Osteoblast (primary cell): ENCODE measurements at regions not wholly inside any gene's neighbourhood (a gene's known extent, or its start where the extent isn't known, plus 50 kb on each side); places are given as distances from the start of the nearest gene placed in this dataset.
A peak's percentile ranks its signal among the peaks of the same experiment; 100 is the strongest.

Source experiments
- DNase-seq: peaks from one replicate; pipeline ENCODE4 v3.0.0; 2011; ENCODE audit warnings: low spot score, mixed read lengths; ENCODE audit not compliant: insufficient read length; ENCODE audit errors: missing footprints
- H2AFZ ChIP-seq: 2 replicates; pipeline ENCODE4 v1.6.0; 2011; ENCODE audit warnings: mild to moderate bottlenecking, low read length
- H3K27ac ChIP-seq: 2 replicates; pipeline ENCODE4 v1.5.1; 2011; ENCODE audit warnings: mild to moderate bottlenecking, low read depth, low read length, moderate library complexity
- H3K27me3 ChIP-seq: 2 replicates; pipeline ENCODE4 v1.6.0; 2012; ENCODE audit warnings: mild to moderate bottlenecking, control low read depth, inconsistent platforms, low read length, moderate library complexity; ENCODE audit not compliant: insufficient read depth
- H3K36me3 ChIP-seq: 2 replicates; pipeline ENCODE4 v1.5.1; 2011; ENCODE audit warnings: mild to moderate bottlenecking, low read length, control low read depth, moderate library complexity; ENCODE audit not compliant: insufficient read depth
- H3K4me1 ChIP-seq: 2 replicates; pipeline ENCODE4 v1.5.1; 2011; ENCODE audit warnings: mild to moderate bottlenecking, low read length, control low read depth, moderate library complexity; ENCODE audit not compliant: insufficient read depth
- H3K4me2 ChIP-seq: 2 replicates; pipeline ENCODE4 v1.6.0; 2011; ENCODE audit warnings: mild to moderate bottlenecking, low read length; ENCODE audit not compliant: insufficient read depth
- H3K4me3 ChIP-seq: fragments of 200-600 bp; sonication (generic); 3 replicates; pipeline ENCODE4 v1.5.1; 2012; ENCODE audit warnings: mild to moderate bottlenecking, low read length, inconsistent platforms; ENCODE audit not compliant: insufficient read depth
- H3K79me2 ChIP-seq: 2 replicates; pipeline ENCODE4 v1.6.0; 2012; ENCODE audit warnings: mild to moderate bottlenecking, low read length, control low read depth, inconsistent platforms; ENCODE audit not compliant: insufficient read depth
- H3K9me3 ChIP-seq: 2 replicates; pipeline ENCODE4 v1.5.1; 2011; ENCODE audit warnings: low read depth, low read length, control low read depth
- H4K20me1 ChIP-seq: 2 replicates; pipeline ENCODE4 v1.6.0; 2012; ENCODE audit warnings: mild to moderate bottlenecking, low read length, control low read depth; ENCODE audit not compliant: insufficient read depth
- CTCF ChIP-seq: IDR thresholded peaks from 2 replicates; pipeline ENCODE4 v1.5.1; 2011; ENCODE audit warnings: mild to moderate bottlenecking, low read depth, low read length, moderate library complexity; ENCODE audit errors: extremely low read depth

- Histone ChIP-seq H3K36me3 (no peaks in the 10 kb centered on the region), H3K4me1 (peaks cover 22% of the 10 kb centered on the region), H3K4me3 (peak overlapping the region; percentile 49), H2AFZ (peak overlapping the region; percentile 83), H3K27me3 (peaks cover 3% of the 10 kb centered on the region), H3K79me2 (no peaks in the 10 kb centered on the region), H4K20me1 (no peaks in the 10 kb centered on the region), H3K4me2 (peak overlapping the region; percentile 77), H3K9me3 (no peaks in the 10 kb centered on the region), H3K27ac (peak overlapping the region; percentile 71)
- peak; percentile 76 for DNase-seq
- TF ChIP-seq CTCF: no peak
Observed at GRCh38 chr2:200252265-200253067, 54.0 kb upstream of the SPATS2L start.

- H2AFZ ChIP-seq: no peak overlapping the region
- no peaks in the 10 kb centered on the region for H3K9me3 ChIP-seq
- no peaks in the 10 kb centered on the region for H3K79me2 ChIP-seq
- H3K27me3 ChIP-seq: peaks cover 3% of the 10 kb centered on the region
- H3K4me1 ChIP-seq: peaks cover 19% of the 10 kb centered on the region
- no peak for TF ChIP-seq CTCF
- peak overlapping the region; percentile 71 for H3K27ac ChIP-seq
- H3K4me2 ChIP-seq: peak overlapping the region; percentile 77
- H3K4me3 ChIP-seq: no peak overlapping the region
- no peaks in the 10 kb centered on the region for H4K20me1 ChIP-seq
- no peak for DNase-seq
- no peaks in the 10 kb centered on the region for H3K36me3 ChIP-seq
Observed at GRCh38 chr2:200253639-200254038, 52.9 kb upstream of the SPATS2L start.

GRCh38 chr2:200254773-200255172 is 51.7 kb upstream of the SPATS2L start:
- Histone ChIP-seq H3K79me2 (no peaks in the 10 kb centered on the region), H3K9me3 (no peaks in the 10 kb centered on the region), H3K4me1 (peaks cover 19% of the 10 kb centered on the region), H4K20me1 (no peaks in the 10 kb centered on the region), H3K27ac (no peak overlapping the region), H2AFZ (no peak overlapping the region), H3K36me3 (no peaks in the 10 kb centered on the region), H3K4me3 (no peak overlapping the region), H3K4me2 (no peak overlapping the region), H3K27me3 (peaks cover 3% of the 10 kb centered on the region)
- no peak for TF ChIP-seq CTCF
- DNase-seq: no peak

- H3K9me3 ChIP-seq: no peaks in the 10 kb centered on the region
- H3K79me2 ChIP-seq: no peaks in the 10 kb centered on the region
- H3K27ac ChIP-seq: no peak overlapping the region
- peaks cover 19% of the 10 kb centered on the region for H3K4me1 ChIP-seq
- no peaks in the 10 kb centered on the region for H4K20me1 ChIP-seq
- peaks cover 3% of the 10 kb centered on the region for H3K27me3 ChIP-seq
- no peak for TF ChIP-seq CTCF
- no peak overlapping the region for H2AFZ ChIP-seq
- no peak overlapping the region for H3K4me2 ChIP-seq
- no peaks in the 10 kb centered on the region for H3K36me3 ChIP-seq
- DNase-seq: no peak
- no peak overlapping the region for H3K4me3 ChIP-seq
Observed at GRCh38 chr2:200255549-200255948, 50.9 kb upstream of the SPATS2L start.
